GM18868 (cell line): ENCODE measurements at regions not wholly inside any gene's neighbourhood (a gene's known extent, or its start where the extent isn't known, plus 50 kb on each side); places are given as distances from the start of the nearest gene placed in this dataset.
"Not testable (repeated sequence)": the region's sequence is repeated elsewhere in the genome, so short reads cannot be mapped to it uniquely, and the experiment has no call there.

Experiments used
- ATAC-seq: cut with Tn5 transposase; IDR thresholded peaks from one replicate; pipeline ENCODE4 v1.9.1; 2021; ENCODE audit warnings: mild to moderate bottlenecking, moderate library complexity; ENCODE audit not compliant: unreplicated experiment

DNA sequence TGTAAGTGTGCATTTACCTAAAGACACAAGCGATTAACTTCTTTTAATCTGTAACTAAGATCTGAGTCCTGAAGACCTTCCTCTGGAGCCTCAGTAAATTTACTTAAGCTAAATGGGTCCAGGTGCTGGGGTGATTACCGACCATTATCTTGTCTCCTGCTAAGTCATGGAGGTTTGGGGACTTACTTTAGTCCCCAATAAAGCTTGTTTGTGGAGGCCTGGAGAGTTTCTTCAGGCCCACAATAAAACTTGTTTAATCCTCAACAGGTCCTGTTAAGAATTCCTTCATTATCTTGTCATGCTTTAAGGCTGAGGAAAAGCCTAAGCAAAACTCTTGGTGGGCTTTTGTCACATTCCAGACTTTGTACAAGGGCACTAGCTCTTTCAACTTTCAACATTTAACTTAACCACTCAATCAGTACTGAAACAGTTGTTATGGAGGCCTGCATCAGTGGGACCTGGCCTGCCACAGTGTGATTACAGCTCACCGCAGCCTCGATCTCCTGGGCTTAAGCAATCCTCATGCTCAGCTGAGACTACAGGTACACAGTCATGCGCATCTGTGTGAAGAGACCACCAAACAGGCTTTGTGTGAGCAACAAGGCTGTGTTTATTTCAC lies 84.0 kb downstream of the FMO4 start:
- no peak for ATAC-seq

DNA sequence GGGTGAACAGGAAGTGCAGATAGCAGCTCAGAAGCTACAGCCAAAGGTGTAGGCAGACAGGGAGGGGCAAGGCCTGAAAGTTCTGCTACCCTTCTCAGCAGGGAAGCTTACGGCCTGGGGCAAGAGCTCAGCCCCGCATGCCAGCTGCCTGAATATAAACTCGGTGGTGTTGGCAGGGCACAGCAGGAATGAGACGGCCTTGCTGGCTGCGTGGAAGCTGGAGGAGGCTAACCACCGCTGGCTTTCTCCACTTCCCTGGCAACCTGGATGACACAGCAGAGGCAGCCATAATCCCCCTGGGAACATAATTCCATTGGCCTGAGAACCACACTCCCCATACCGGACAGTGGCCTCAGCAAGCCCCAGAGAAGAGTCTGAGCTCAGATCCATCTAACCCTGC lies 81.9 kb upstream of the PRRC2C start:
- no peak for ATAC-seq

DNA sequence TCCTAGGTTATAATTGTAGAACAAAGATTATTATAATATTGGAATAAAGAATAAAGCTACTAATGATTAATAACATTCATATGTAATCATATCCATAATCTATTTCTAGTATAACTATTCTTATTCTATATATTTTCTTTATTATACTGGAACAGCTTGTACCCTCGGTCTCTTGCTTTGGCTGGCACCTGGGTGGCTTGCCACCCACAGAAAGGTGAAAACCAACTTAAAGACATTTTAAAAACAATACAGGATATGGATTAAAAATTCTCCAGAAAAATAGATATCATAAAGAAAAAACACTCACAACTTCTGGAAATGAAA lies 80.0 kb upstream of the PRRC2C start:
- no peak for ATAC-seq

DNA sequence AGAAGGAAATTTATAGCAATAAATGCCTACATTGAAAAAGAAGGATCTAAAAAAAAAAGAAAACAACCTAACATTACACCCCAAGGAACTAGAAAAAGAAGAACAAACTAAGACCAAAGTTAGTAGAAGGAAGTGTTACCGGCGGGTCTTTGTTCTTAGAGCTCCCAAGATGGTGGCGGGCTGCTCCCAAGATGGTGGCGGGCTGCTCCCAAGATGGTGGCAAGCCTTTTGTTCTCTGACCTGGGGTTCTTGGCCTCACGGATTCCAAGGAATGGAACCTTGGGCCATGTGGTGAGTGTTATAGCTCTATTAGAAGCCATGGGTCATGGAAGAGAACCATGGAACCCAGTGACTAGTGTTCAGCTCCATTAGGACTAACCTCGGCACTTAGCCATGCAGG lies 71.8 kb upstream of the PRRC2C start:
- ATAC-seq = not testable (repeated sequence)

DNA sequence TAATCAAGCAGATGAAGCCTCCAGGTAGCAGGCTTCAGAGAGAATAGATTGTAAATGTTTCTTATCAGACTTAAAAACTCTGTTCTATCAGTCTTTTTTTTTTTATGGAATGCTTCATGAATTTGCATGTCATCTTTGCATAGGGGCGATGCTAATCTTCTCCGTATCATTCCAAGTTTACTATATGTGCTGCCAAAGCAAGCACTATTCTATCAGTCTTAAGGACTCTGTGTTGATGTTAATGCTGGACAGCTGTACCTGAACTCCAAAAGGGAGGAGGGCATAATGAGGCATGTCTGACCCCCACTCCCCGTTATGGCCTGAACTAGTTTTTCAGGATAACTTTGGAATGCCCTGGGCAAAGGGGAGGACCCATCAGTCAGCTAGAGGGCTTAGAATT lies 66.8 kb upstream of the PRRC2C start:
- no peak for ATAC-seq

DNA sequence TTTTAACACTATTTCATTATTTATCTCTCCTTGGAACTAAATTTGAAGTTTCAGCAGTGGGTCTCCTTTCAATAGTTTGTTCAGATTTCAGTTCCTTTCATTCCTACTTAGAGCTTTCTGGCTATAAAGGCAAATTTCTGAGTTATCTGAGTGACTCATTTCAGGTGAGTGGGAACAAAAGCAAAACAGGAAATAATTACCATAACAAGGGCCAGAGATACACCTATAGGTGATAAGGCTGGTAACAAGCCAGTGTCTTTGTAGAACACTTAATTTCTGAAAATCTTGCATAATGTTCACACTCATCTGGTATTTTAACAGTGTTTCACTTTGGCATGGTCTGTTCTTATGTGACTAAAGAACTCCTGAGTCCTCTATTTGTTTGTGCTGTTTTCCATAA lies 64.5 kb upstream of the PRRC2C start:
- ATAC-seq = peak; percentile 46

DNA sequence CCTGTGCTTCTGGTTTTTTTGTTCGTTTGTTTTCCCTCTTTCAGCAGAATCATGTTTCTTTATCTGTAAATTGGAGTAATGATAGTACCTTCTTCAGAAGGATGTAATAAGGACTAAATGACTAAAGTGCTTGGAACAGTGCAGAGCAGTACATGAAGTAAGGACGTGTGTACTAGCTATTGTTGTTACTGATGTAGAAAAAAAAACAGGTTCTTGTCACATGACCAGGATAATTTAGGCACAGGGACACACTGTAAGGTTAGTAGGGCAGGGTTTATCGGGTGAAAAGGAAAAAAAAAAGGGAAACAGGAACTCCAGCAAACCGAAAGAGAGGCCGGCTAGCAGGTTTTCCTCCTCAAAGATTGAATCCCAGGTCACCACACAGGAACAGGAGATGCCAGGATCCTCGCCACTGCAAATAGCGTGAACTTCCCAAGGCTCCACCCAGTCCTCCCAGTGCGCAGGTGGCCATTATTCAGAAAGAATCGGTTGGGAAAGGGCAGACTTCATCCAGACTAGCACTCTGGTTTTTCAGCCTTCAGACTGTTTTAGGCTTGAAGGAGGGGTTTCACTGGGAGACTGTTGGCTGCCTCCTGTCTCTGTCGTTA lies 63.8 kb upstream of the PRRC2C start:
- no peak for ATAC-seq

DNA sequence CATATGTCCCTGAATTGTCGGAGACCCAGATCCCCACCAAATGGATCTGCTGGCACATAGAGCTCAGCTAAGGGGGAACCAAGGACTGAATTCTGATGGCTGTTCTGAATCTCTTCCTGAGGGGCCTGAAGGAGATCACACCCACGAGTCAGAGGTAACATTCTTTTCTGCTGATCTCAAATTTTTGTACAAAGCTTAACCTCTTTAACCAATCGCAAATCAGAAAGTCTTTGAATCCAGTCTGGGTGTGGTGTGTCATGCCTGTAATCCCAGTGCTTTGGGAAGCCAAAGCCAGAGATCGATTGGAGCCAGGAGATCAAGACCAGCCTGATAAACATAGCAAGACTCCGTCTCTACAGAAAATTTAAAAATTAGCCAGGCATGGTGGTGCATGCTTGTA lies 62.8 kb upstream of the PRRC2C start:
- no peak for ATAC-seq

DNA sequence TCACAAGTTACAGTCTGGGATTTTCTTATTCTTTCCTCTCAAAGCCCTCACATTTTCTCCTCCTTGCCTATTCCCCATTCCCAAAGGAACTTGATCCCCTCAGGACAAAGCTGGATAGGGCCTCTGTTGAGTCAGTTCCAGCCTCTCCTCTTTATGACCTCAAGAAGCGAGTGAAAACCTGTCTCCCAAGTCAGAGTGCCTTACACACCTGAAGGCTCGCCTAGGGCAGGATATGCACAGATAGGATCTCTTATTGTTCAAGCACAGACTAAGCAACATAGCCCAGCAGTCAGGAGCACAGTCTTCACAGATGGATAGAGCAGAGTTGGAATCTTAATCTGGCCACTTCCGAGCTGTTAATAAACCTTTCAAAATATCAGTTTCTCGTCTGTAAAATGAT lies 60.8 kb upstream of the PRRC2C start:
- no peak for ATAC-seq

DNA sequence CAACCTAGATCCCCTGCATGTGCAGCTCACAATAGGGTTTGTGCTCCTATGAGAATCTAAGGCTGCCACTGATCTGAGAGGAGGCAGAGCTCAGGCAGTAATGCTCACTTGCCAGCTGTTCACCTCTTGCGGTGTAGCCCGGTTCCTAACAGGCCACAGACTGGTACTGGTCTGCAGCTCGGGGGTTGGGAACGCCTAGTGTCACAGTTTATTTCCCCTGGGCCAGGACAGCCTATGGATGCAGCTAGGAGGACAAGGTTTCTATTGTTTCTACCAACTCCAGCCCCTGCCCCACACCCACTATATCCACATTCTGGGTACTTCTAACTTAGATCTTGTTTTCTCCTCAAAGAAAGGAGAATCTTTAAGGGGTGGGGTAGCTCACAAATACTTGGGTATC lies 58.7 kb upstream of the PRRC2C start:
- no peak for ATAC-seq

DNA sequence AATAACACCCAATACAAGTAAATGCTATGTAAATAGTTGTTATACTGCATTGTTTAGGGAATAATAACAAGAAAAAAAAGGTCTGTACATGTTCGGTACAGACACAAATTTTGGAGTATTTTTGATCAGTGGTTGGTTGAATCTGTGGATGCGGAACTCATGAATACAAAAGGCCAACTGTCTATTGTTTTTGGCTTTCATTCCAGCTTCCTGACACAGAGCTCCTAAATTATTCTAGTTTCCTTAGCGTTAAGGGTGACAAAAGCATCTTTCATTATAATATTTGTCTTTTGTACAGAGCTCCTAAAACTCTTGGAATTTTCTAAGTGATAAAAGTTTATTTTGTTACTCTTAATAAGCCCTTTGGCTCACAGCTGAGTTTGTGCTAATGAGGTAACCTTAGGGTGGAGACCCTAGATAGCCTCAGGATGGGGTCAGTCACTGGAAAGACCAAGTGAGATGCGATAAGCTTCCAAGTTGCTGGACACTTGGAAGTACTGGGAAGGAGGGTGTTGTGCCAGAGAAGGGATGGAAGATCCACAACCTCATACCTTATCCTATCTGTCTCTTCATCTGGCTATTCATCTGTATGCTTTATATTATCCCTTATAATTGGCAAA lies 57.4 kb upstream of the PRRC2C start:
- ATAC-seq = no peak

DNA sequence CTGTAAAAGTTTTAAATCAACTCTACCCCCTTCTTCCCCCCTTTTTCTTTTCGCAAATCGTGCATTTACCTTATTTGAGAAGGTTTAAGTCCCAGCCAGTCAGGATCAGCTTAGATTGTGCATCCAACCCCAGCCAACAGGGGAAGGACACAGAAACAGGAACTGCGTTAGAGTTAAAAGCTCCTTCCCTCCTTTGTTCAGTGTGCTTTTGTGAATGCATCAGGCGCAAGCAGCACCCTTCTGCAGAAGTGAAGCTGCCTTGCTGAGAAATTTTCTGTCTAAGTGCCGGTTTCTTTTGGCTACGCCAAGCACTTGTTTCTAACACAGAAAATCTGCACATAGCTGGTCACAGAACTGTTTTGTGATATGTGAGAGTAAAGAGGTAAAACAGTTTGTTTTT lies 56.2 kb upstream of the PRRC2C start:
- ATAC-seq = no peak

DNA sequence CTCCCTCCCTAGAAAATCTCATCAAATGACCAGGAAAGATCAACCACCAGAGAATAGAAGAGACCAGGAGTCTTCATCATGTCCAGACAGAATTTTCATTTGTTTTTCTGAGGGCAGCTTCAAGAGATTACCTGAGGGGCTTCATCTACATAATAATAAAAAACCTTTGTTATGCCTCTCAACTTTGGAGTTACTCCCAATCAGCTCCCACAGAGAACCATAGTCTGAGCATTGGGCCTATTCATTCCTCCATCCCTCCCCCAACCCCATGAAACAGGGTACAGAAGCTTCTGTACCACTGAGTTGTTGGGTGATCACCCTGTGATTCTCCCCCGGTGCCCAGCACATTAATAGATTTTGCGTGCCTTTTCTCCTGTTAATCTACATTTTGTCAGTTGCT lies 53.3 kb upstream of the PRRC2C start:
- no peak for ATAC-seq

DNA sequence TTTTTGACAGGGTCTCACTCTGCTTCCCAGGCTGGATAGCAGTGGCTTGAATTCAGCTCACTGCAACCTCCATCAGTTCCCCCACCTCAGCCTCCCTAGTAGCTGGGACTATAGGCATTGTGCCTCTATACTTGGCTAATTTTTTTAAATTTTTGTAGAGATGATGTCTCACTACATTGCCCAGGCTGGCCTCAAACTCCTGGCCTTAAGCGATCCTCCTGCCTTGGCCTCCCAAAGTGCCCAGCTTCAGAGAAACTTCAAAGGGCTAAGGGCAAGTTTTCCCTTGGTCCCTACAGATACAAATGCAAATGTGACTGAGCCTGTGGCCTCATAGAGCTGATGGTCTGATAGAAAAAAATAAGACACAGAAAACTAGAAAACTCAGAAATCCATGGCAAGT lies 52.9 kb upstream of the PRRC2C start:
- no peak for ATAC-seq

DNA sequence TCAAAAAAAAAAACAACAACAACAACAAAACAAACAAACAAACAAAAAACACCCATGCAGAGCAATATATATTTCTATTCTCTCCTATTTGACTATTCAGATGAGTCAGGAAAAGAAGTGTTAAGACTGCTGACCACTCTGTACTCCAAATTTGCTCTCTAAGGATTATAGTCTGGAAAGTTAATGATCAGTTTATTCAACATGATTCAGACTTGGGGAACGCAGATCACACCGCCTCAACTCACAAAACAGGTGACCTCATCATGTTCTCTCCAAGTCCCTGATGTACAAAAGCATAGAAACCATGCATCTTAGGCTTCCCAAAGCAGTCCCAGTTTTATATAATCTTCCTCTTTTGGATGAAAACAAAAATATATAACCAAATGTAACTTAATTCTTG lies 51.9 kb upstream of the PRRC2C start:
- ATAC-seq = no peak

DNA sequence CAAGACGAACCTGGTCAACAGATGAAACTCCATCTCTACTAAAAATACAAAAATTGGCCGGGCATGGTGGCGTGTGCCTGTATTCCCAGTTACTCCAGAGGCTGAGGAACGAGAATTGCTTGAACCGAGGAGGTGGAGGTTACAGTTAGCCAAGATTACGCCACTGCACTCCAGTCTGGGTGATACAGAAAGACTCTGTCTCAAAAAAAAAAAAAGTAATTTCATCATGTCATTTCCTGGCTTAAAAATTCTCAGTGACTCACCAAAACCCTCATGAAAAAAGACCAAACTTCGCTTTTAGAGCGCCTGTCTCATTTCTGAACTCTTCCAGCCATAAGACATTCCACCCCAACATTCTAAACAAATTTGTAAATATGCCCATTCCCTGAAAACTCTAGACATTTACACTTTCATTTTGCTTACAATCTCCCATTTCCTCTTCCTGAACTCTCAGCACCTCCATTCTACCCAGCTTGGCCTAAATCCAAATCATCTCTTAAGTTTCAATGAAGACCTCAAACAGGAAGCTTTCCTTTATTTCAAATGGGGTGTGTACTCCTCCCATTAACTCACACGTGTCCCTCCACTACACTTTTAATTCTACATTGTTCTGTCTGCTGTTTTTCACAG lies 50.5 kb upstream of the PRRC2C start:
- ATAC-seq = no peak
